A673 (cell line): ENCODE measurements at regions not wholly inside any gene's neighbourhood (a gene's known extent, or its start where the extent isn't known, plus 50 kb on each side); places are given as distances from the start of the nearest gene placed in this dataset.

ENCODE experiments used
- CTCF ChIP-seq: fragments of 300-800, 200-600 bp; sonication (generic); conservative IDR thresholded peaks from 2 replicates; pipeline ENCODE4 v1.5.1; 2017; ENCODE audit warnings: low read depth, mild to moderate bottlenecking, antibody characterized with exemption, low read length, moderate library complexity, mixed read lengths
- EZH2 ChIP-seq: fragments of 200-600 bp; sonication (generic); IDR thresholded peaks from 2 replicates; pipeline ENCODE4 v1.6.1; 2017; ENCODE audit warnings: borderline replicate concordance, low read depth, mild to moderate bottlenecking, mixed read lengths, antibody characterized with exemption, low read length; ENCODE audit not compliant: poor library complexity, severe bottlenecking

GRCh38 chrX:121823406-121823805 lies 776.0 kb downstream of the GLUD2 start:
- TF ChIP-seq CTCF (no peak), EZH2 (no peak)
